GM12874 (cell line): ENCODE measurements at regions not wholly inside any gene's neighbourhood (a gene's known extent, or its start where the extent isn't known, plus 50 kb on each side); places are given as distances from the start of the nearest gene placed in this dataset.

Experiments
- TF ChIP-seq, protein P1 (sequence below): IDR thresholded peaks from 2 replicates; pipeline ENCODE4 v1.5.1; 2011; ENCODE audit warnings: low read depth, mild to moderate bottlenecking, control low read depth, low read length, moderate library complexity; ENCODE audit not compliant: insufficient read depth

DNA sequence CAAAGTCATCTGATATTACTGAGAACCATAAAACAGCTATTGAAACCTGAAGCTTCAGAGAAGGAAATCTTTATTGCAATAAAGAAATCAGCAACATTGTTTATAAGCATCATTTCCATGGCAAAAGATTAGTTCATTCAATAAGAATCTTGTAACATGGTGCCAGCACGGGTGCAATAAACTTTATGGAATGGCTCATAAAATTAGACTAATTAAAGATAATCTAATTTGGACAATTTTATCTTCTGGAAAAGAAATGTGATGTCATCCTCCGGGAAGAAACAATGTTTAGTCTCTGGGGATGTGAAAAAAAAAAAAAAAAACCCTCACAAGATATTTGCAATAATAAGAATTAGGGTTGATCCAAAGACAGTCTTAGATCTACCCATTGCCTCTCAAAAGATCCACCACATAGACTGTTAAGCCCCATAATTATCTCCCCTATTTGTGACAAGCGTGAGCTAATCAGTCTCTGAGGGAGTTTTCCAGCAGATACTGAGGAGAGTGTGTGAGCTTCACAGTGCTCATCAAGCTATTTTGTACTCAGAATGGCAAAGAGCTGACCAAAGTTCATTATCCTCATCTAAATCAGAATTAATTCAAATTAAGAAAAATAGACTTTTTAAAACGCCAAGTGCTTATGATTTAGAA, 297.0 kb upstream of the EDNRB start:
- TF ChIP-seq, protein P1, sequence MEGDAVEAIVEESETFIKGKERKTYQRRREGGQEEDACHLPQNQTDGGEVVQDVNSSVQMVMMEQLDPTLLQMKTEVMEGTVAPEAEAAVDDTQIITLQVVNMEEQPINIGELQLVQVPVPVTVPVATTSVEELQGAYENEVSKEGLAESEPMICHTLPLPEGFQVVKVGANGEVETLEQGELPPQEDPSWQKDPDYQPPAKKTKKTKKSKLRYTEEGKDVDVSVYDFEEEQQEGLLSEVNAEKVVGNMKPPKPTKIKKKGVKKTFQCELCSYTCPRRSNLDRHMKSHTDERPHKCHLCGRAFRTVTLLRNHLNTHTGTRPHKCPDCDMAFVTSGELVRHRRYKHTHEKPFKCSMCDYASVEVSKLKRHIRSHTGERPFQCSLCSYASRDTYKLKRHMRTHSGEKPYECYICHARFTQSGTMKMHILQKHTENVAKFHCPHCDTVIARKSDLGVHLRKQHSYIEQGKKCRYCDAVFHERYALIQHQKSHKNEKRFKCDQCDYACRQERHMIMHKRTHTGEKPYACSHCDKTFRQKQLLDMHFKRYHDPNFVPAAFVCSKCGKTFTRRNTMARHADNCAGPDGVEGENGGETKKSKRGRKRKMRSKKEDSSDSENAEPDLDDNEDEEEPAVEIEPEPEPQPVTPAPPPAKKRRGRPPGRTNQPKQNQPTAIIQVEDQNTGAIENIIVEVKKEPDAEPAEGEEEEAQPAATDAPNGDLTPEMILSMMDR, result no peak

DNA sequence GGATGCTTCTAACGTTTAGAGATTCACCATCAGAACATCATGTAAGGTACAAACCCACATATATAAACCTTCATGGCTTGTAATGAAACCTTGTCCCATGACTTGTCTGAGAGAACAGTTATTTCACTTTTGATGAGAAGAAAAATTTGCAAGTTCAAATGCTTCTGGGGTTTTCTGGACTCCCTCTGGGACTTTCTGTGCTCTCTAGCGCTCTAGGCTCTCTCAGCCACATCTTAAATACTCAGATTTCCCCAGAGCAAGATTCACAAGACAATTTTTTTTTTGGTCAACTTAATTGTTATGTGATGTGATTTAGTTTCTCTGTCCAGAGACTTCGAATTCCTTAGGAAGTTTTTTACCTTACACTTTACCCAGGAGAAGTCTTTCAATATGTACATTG, 282.8 kb upstream of the EDNRB start:
- TF ChIP-seq, protein P1, result no peak

DNA sequence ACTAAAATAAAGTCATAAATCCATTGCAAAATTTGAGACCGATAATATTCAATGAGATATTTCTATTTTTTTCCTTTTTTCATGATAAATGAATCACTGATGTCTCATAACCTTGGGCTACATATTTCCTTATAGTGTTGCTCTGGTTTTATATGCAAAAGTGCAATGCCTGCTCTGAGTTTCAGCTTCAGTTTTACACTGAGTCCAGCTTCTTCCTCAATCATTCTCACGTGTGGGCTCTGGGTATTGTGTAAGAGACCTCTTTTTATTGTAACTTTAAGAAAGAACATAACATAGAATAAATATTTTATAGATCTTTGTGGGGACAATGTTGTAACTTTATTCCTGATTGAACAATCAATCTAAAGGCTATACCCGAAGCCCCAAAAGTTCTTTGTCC, 280.2 kb upstream of the EDNRB start:
- TF ChIP-seq, protein P1, result no peak

DNA sequence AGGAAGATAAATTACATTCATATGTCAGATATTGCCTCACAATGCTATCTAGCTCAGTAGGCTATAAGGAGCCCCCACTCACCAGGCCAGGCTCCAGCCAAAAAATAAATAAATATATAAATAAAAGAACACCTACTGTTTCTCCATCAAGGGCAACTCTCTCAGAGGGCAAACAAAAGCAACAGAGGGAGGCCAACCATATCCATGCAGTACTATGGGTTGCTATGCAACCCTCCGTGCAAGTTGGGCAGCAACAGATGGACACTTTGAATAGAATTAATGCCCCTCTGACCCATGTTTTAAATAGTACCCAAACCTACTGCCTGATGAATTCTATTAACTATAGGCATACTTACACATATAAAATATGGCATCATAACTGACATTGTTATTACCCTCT, 279.8 kb upstream of the EDNRB start:
- TF ChIP-seq, protein P1, result no peak

DNA sequence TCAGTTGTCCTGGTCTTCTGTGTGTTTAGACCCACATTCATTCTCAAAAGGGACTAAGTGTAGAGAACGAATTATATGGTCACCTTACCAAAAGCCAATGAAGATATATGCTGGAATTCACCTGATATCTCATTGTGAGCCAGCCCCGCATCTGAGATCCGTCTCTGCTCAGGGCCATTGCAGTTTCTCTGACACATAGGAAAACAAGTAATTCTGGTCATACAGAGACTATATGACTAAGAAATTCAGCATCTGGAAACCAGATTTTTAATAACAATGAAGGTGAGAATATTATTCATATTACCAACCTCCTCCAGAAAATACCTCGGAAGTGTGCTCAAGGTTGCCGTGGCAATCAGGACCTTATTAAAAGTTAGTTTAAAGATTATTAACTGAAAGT, 278.6 kb upstream of the EDNRB start:
- TF ChIP-seq, protein P1, result no peak

DNA sequence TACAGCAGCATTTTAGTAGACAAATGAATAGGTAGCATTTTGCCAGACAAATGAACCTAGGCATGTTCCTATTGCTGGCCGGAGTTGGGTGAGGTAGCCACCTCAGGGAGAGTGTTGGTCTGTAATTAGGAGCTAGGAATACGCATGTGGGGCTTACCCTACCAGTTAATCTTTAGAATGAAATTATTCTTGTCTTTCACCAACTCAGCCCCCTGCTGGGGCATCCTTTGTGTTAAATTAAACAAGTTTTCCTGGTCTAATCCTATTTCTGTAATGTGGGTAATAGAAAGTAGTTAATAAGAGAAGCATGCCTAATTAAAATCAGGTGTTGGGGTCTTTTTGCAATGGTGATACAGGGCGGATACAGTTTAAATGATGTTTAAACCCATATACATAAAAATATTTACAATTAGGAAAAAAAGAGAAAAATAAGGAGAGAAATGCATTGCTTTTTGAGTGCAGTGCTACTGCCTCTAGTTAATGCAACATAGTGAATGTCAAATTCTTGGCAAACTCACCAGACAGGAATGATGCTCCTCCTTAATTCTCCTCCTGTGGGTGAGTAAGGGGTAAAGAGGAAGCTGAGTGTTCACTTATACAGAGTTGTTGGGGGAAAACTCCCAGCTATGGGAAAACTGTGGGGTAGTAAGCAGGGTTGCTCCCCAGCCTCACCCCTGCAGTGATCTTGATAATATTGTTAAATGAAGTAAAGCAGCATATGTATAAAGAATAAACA, 276.4 kb upstream of the EDNRB start:
- TF ChIP-seq, protein P1, result no peak

DNA sequence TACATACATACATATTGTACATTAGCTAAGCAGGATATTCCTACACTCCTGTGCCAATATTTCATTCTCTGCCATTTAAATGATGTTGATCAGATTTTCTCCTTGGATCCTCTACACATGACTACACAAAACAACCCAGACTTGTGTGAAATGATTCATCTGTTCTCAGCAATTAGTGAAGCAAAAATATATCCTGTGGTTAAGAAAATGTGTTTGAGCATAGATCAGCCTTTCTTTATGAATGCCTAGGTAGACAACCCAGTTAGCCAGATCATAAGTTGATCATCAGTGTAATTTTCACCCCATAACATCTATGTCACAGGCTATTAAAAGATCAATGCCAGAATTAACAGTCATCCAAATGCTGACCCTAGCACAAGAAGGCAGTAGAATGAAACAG, 275.2 kb upstream of the EDNRB start:
- TF ChIP-seq, protein P1, result no peak
